ENCODE measurements at regions not wholly inside any gene's neighbourhood (a gene's known extent, or its start where the extent isn't known, plus 50 kb on each side); places are given as distances from the start of the nearest gene placed in this dataset.

DNA sequence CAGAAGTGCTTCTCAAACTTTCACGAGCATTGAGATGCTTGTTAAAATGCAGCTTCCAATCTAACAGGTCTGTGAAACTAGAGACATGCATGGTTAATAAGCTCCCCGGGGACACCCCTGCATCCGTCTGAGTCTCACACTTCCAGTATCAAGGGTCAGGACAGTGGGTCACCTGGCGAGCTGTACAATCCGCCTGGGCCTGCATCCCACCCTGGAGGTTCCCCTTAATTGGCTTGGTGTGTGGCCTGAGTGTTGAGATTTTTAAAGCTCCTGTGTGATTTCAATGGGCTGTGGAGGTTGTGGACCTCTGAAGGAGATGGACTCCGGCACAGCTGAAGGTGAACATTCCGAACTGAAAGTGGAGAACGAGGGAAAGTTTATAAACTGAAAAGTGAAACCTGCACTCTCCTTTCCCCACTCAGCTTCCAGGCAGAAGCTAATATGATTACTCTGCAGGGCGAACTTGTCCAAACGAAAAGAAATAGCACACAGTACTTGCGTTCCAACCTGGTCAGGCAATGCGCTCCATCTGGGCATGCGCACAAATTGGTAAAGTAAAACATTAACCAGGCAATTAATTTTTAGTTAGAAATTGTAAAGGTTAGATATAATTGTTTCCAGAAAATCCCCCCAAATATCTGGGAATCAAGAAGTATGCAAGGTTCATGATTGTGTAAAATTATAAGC is 191.7 kb upstream of the ALKAL2 start:
- DNase-seq, result no peak

GRCh38 chr2:479031-479430 is 191.1 kb upstream of the ALKAL2 start:
- DNase-seq, result no peak

DNA sequence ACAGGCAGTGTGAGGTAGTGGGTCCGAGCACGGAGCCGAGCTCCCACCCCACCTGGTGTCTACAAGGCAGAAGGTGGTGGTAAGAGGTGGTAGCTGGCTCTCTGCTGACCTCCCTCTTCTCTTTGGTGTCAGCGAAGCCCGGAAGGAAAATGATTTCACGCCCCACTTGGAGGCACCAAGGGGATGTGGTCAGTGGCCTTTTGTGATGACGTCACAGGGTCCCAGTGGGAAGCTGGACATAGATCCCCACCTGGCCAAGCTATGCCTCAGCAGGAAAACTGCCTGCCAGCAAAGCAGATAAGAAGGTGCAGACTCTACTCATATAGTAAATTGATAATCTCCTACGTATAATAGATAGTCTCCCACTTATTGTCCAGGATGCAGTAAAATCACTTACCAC is 183.7 kb upstream of the ALKAL2 start:
- no peak for DNase-seq

DNA sequence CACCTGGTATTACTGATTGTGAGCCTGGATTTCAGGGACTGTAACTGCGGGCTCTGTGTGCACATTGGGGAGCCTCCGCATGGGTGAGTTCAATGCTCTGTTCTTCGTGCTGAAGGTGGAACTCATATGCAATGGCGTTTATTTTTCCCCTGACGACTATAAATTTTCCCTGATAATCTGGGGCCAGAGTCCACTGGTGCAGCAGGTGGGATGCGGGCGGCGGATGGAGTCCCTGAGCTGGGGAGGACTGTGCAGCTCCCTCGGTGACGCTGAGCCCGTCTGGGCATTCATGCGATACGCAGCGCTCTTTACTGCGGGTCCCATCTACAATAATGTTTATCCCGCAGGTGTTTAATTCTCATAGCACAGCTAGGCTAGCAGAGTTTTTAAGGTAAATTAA is 181.6 kb upstream of the ALKAL2 start:
- DNase-seq, result no peak

- no peak for DNase-seq
Observed at GRCh38 chr2:468648-469336, 180.9 kb upstream of the ALKAL2 start.

- no peak for DNase-seq
Observed at GRCh38 chr2:467892-468647, 180.2 kb upstream of the ALKAL2 start.

DNA sequence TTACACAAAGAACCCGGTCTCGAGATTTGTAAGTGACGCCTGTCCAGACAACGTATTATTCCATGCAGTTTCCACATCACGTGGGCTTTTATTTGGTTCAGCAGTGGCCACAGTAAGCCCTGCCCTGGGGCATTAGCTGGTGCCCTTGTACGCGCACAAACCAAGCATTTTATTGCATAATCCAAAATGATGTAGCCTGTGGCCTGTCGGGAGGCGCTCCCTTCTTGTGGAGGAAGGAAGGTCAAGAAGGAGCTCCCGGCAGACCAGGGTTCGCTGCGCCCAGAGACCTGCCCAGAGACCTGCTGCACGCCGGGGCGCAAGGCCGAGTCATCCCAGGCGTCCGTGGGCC is 179.6 kb upstream of the ALKAL2 start:
- no peak for DNase-seq

DNA sequence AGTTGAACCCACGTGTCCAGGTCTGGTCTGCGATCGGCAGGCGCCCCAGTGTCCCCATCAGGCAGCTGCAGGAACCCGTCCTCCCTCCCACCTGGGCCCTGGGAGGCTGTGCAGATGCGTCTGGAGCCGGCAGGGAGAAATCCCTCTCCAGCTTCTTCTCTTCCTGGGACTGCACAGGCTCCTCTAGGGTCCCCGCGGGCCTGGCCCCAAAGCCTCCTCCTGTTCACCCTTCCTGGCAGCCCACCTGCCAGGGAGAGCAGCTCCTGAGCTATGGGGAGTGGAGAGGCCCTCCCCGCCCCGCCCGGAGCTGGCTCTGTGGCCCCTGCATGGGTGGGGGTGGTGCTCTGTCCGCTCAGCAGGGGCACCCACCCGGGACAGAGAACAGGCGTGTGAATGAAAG is 179.2 kb upstream of the ALKAL2 start:
- DNase-seq, result no peak

- no peak for DNase-seq
Observed at GRCh38 chr2:464562-465309, 176.8 kb upstream of the ALKAL2 start.

DNA sequence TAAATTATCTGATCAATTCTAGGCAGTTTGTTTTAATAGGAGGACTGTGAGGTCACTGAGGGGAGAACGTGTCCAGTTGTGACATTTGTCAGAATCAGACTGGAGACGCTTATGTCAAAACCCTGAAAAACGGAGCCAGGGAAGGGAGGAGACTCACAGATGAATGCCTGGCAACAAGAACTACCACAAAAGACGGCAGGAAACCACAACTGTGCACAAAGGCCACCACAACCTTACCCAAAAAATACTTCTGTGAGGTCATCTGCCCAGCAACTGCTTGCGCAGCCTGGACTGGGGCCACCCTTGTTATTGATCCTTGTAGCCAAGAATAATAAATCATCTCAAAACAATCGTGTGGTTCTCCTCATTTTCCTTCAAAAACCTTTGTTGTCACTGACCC is 173.0 kb upstream of the ALKAL2 start:
- no peak for DNase-seq

GRCh38 chr2:459931-460330 is 172.0 kb upstream of the ALKAL2 start:
- DNase-seq, result no peak

GRCh38 chr2:458425-458815 is 170.5 kb upstream of the ALKAL2 start:
- DNase-seq, result no peak

- DNase-seq, result no peak
Observed at GRCh38 chr2:457792-458424, 170.0 kb upstream of the ALKAL2 start.

DNA sequence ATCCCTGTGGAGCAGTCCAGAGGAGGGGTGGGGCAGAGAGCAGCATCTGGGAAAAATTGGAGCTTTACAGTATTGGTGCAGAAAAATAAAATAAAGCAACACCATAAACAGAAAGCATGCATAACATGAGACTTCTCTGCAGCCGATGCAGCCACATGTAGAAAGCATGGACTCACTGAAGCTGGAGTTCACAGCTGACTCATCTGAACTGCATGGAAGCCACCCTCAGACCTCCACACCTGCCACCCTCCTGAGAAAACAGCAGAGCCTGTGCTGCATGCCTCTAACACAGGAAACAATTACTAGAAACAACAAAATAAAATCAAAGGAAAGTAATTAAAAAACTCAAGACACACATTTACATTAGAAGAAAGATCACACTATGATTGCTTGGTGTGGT is 169.4 kb upstream of the ALKAL2 start:
- no peak for DNase-seq

DNA sequence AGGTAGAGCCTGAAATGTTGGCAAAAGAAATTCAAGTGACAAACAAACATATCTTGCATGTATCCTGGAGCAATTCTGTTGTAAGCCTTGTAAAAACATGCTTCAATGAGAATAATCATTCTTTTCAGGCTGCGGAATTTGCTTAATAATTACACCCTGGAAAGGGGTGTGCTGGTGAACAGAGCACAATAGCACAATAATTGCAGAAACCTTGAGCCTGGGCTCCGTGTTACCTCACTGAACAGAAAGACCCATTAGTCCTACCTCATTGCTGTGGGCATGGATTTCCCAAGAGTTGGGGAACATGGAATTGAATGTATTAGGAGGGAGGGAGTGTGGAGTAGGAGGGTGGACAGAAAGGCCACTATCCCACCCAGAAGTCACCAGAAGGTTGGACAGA is 168.0 kb upstream of the ALKAL2 start:
- no peak for DNase-seq

DNA sequence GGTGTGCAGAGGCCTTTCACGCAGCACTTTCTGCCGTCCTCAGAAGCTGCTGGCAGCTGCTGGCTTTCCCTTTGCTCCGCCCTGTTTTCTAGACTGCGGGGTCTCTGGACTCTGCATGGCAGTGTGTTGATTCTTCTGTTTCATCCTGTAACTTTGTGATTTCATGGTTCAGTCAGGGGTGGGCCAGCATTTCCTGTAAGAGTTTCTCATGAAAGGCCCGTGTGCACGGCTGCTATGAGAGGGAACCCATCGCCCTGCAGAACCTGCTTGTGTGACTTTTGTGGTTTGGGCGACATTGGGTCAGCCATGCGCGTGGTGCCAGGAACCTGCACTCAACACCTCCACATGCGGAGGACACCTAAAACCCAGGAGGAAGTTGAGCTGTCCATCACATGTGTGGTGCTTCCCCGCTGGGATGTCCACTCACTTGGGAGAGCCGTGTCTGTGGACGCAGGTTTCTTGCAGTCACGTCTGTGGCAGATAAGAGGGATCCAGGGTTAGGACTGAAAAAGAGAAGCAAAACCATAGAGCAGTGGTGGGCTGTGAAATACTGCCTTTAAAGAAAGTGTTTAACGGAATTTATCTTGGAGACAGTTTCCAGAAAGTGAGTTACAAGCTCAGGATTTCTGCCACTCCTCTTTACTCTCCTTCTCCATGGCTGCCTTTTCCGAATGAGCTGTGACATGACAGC is 167.3 kb upstream of the ALKAL2 start:
- DNase-seq, result no peak

- no peak for DNase-seq
Observed at GRCh38 chr2:453132-453531, 165.2 kb upstream of the ALKAL2 start.

DNA sequence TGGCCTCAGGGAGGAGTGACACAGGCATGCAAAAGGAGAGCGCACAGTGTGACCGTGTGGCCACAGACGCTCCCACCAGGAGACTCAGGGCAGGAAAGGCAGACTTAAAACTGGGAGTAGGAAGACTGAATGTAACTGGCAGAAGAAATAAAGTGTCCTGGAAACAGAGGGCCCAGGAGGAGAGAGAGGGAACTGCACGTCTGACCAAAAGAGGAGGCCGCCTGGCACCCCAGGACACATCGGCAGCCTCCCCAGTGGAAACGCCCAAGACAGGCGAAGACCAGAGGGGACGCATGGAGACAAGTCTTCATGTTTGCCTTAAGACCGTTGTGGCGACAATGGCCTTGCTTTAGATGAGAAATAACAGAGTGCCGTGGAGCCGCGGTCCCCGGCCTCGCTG is 163.6 kb upstream of the ALKAL2 start:
- no peak for DNase-seq

- no peak for DNase-seq
Observed at GRCh38 chr2:449246-450067, 161.6 kb upstream of the ALKAL2 start.

GRCh38 chr2:447902-448665 is 160.2 kb upstream of the ALKAL2 start:
- no peak for DNase-seq
